22Rv1 (cell line): ENCODE measurements at regions not wholly inside any gene's neighbourhood (a gene's known extent, or its start where the extent isn't known, plus 50 kb on each side); places are given as distances from the start of the nearest gene placed in this dataset.

Experiments
- ZFX ChIP-seq: fragments of 450-650 bp; IDR thresholded peaks from 2 replicates; pipeline ENCODE4 v1.6.1; 2017; ENCODE audit warnings: antibody characterized with exemption, borderline replicate concordance
- TF ChIP-seq, protein P1 (sequence below): fragments of 450-650 bp; IDR thresholded peaks from 2 replicates; pipeline ENCODE4 v1.5.1; 2017; ENCODE audit warnings: mild to moderate bottlenecking

DNA sequence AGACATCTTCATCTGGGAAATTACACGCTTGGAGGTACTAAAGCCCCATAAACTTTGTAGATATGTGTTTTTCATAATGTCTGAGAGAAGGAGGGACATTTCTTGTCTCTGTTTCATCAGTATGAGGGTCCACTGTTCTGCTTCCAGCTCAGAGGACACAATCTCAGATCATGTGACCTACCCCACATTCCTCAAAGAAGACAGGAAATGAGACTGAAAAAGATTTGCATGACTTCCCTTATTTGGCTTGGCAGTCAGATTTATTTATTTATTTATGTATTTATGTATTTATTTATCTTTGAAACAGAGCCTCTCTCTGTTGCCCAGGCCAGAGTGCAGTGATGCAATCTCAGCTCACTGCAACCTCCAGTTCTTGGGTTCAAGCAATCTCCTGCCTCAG lies 463.7 kb upstream of the RGPD4 start:
- TF ChIP-seq, protein P1, sequence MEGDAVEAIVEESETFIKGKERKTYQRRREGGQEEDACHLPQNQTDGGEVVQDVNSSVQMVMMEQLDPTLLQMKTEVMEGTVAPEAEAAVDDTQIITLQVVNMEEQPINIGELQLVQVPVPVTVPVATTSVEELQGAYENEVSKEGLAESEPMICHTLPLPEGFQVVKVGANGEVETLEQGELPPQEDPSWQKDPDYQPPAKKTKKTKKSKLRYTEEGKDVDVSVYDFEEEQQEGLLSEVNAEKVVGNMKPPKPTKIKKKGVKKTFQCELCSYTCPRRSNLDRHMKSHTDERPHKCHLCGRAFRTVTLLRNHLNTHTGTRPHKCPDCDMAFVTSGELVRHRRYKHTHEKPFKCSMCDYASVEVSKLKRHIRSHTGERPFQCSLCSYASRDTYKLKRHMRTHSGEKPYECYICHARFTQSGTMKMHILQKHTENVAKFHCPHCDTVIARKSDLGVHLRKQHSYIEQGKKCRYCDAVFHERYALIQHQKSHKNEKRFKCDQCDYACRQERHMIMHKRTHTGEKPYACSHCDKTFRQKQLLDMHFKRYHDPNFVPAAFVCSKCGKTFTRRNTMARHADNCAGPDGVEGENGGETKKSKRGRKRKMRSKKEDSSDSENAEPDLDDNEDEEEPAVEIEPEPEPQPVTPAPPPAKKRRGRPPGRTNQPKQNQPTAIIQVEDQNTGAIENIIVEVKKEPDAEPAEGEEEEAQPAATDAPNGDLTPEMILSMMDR = no peak
- no peak for TF ChIP-seq ZFX
